Neural cell (in vitro differentiated cells): ENCODE measurements at regions not wholly inside any gene's neighbourhood (a gene's known extent, or its start where the extent isn't known, plus 50 kb on each side); places are given as distances from the start of the nearest gene placed in this dataset.

Source experiments
- H2AFZ ChIP-seq: fragments of 200-600, 300-800 bp; sonication (generic), shearing (Covaris generic); 2 replicates; pipeline ENCODE4 v1.6.0; 2014; ENCODE audit warnings: low read depth, mild to moderate bottlenecking, antibody characterized with exemption, low read length, moderate library complexity
- H3F3A ChIP-seq: fragments of 200-600 bp; shearing (Covaris generic); 2 replicates; pipeline ENCODE4 v1.6.1; 2016; ENCODE audit warnings: mild to moderate bottlenecking, moderate library complexity, mixed read lengths, antibody characterized with exemption, low read length; ENCODE audit not compliant: insufficient read depth, poor library complexity, severe bottlenecking
- H3K27ac ChIP-seq: fragments of 200-600, 300-800 bp; sonication (generic), shearing (Covaris generic); 2 replicates; pipeline ENCODE4 v1.5.1; 2014; ENCODE audit warnings: mild to moderate bottlenecking, low read length, moderate library complexity
- H3K27me3 ChIP-seq: fragments of 300-800, 200-600 bp; sonication (generic), shearing (Covaris generic); 2 replicates; pipeline ENCODE4 v1.6.0; 2014; ENCODE audit warnings: mild to moderate bottlenecking, low read depth, low read length, moderate library complexity; ENCODE audit not compliant: insufficient read depth
- H3K36me3 ChIP-seq: fragments of 300-800, 200-600 bp; sonication (generic), shearing (Covaris generic); 2 replicates; pipeline ENCODE4 v1.5.1; 2014; ENCODE audit warnings: mild to moderate bottlenecking, antibody characterized with exemption, low read length, moderate library complexity; ENCODE audit not compliant: insufficient read depth
- H3K4me2 ChIP-seq: fragments of 300-800, 200-600 bp; sonication (generic), shearing (Covaris generic); 2 replicates; pipeline ENCODE4 v1.6.0; 2014; ENCODE audit warnings: mild to moderate bottlenecking, low read length
- H3K4me3 ChIP-seq: fragments of 300-800, 200-600 bp; sonication (generic), shearing (Covaris generic); 2 replicates; pipeline ENCODE4 v1.5.1; 2014; ENCODE audit warnings: mild to moderate bottlenecking, low read length, moderate library complexity
- H3K79me2 ChIP-seq: fragments of 200-600 bp; shearing (Covaris generic); replicated peaks from 2 replicates; pipeline ENCODE4 v1.6.0; 2014; ENCODE audit warnings: mild to moderate bottlenecking, low read length, moderate library complexity; ENCODE audit not compliant: insufficient read depth
- H3K9ac ChIP-seq: fragments of 300-800, 200-600 bp; sonication (generic), shearing (Covaris generic); 2 replicates; pipeline ENCODE4 v1.6.1; 2016; ENCODE audit warnings: mild to moderate bottlenecking, low read length, mixed read lengths
- H3K9me2 ChIP-seq: fragments of 200-600 bp; shearing (Covaris generic); 2 replicates; pipeline ENCODE4 v1.6.1; 2016; ENCODE audit warnings: mild to moderate bottlenecking, low read length, mixed read lengths; ENCODE audit not compliant: insufficient read depth
- H3K9me3 ChIP-seq: fragments of 200-600, 300-800 bp; sonication (generic), shearing (Covaris generic); 2 replicates; pipeline ENCODE4 v1.6.1; 2016; ENCODE audit warnings: mild to moderate bottlenecking, mixed run types, low read length, moderate library complexity, mixed read lengths
- H4K20me1 ChIP-seq: fragments of 200-600 bp; shearing (Covaris generic); 2 replicates; pipeline ENCODE4 v1.6.1; 2016; ENCODE audit warnings: mild to moderate bottlenecking, mixed run types; ENCODE audit not compliant: insufficient read depth
- EP300 ChIP-seq: fragments of 450-650 bp; conservative IDR thresholded peaks from 2 replicates; pipeline ENCODE4 v1.6.1; 2014; ENCODE audit warnings: antibody characterized with exemption, mild to moderate bottlenecking, moderate library complexity; ENCODE audit not compliant: poor library complexity, severe bottlenecking
- EZH2 ChIP-seq: fragments of 200-600, 300-800 bp; shearing (Covaris generic), sonication (generic); IDR thresholded peaks from 2 replicates; pipeline ENCODE4 v1.6.1; 2014; ENCODE audit warnings: antibody characterized with exemption, low read length, borderline replicate concordance, mild to moderate bottlenecking; ENCODE audit not compliant: insufficient read depth, poor library complexity, severe bottlenecking
- MXI1 ChIP-seq: fragments of 450-650 bp; conservative IDR thresholded peaks from 2 replicates; pipeline ENCODE4 v1.6.1; 2014; ENCODE audit warnings: antibody characterized with exemption, mild to moderate bottlenecking; ENCODE audit not compliant: poor library complexity, severe bottlenecking
- POLR2AphosphoS5 ChIP-seq: IDR thresholded peaks from 2 replicates; pipeline ENCODE4 v1.6.1; 2012
- RAD21 ChIP-seq: fragments of 450-650 bp; conservative IDR thresholded peaks from 2 replicates; pipeline ENCODE4 v1.6.1; 2014; ENCODE audit warnings: antibody characterized with exemption, mild to moderate bottlenecking, moderate library complexity
- SMC3 ChIP-seq: fragments of 450-650 bp; conservative IDR thresholded peaks from 2 replicates; pipeline ENCODE4 v1.6.1; 2014; ENCODE audit warnings: antibody characterized with exemption, mild to moderate bottlenecking, moderate library complexity; ENCODE audit not compliant: poor library complexity
- TAF1 ChIP-seq: IDR thresholded peaks from 2 replicates; pipeline ENCODE4 v1.6.1; 2012; ENCODE audit warnings: low read depth
- TF ChIP-seq, protein P1 (sequence below): IDR thresholded peaks from 2 replicates; pipeline ENCODE4 v1.6.1; 2012; ENCODE audit warnings: borderline replicate concordance
- TF ChIP-seq, protein P2 (sequence below): fragments of 450-650 bp; IDR thresholded peaks from 2 replicates; pipeline ENCODE4 v1.5.1; 2014; ENCODE audit warnings: antibody characterized with exemption, mild to moderate bottlenecking, moderate library complexity; ENCODE audit not compliant: poor library complexity, severe bottlenecking

DNA sequence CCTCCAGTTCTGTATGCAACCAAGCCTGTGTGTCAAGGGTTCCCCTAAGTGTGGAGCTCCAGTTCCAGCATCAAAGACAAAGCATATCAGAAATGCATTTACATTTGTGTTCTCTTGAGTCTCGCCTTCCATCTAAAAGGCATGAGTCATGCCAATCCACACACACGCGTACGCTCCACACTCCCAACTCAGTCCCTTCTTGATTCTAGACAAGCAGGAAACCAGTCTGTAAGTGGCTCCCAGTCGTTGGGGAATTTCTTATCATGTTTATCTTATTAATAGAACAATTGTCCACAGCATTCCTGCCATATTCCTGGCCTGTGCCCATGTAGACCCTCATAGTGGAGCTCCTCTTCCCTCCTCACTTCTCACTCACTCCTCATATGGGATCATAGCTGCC is 86.4 kb upstream of the SLC35G4 start:
- Histone ChIP-seq H3K9me2 (no peaks in the 10 kb centered on the region), H3F3A (no peaks in the 10 kb centered on the region), H3K79me2 (no peaks in the 10 kb centered on the region), H3K9me3 (no peaks in the 10 kb centered on the region), H3K4me2 (no peak overlapping the region), H3K4me3 (no peak overlapping the region), H3K27me3 (no peaks in the 10 kb centered on the region), H3K36me3 (no peaks in the 10 kb centered on the region), H2AFZ (no peak overlapping the region), H4K20me1 (no peaks in the 10 kb centered on the region), H3K9ac (no peak overlapping the region), H3K27ac (no peak overlapping the region)
- TF ChIP-seq, protein P1, sequence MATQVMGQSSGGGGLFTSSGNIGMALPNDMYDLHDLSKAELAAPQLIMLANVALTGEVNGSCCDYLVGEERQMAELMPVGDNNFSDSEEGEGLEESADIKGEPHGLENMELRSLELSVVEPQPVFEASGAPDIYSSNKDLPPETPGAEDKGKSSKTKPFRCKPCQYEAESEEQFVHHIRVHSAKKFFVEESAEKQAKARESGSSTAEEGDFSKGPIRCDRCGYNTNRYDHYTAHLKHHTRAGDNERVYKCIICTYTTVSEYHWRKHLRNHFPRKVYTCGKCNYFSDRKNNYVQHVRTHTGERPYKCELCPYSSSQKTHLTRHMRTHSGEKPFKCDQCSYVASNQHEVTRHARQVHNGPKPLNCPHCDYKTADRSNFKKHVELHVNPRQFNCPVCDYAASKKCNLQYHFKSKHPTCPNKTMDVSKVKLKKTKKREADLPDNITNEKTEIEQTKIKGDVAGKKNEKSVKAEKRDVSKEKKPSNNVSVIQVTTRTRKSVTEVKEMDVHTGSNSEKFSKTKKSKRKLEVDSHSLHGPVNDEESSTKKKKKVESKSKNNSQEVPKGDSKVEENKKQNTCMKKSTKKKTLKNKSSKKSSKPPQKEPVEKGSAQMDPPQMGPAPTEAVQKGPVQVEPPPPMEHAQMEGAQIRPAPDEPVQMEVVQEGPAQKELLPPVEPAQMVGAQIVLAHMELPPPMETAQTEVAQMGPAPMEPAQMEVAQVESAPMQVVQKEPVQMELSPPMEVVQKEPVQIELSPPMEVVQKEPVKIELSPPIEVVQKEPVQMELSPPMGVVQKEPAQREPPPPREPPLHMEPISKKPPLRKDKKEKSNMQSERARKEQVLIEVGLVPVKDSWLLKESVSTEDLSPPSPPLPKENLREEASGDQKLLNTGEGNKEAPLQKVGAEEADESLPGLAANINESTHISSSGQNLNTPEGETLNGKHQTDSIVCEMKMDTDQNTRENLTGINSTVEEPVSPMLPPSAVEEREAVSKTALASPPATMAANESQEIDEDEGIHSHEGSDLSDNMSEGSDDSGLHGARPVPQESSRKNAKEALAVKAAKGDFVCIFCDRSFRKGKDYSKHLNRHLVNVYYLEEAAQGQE = no peak
- TF ChIP-seq POLR2AphosphoS5 = no peak
- TF ChIP-seq SMC3 = no peak
- no peak for TF ChIP-seq MXI1
- TF ChIP-seq EZH2 = no peak
- TF ChIP-seq EP300 = no peak
- TF ChIP-seq, protein P2, sequence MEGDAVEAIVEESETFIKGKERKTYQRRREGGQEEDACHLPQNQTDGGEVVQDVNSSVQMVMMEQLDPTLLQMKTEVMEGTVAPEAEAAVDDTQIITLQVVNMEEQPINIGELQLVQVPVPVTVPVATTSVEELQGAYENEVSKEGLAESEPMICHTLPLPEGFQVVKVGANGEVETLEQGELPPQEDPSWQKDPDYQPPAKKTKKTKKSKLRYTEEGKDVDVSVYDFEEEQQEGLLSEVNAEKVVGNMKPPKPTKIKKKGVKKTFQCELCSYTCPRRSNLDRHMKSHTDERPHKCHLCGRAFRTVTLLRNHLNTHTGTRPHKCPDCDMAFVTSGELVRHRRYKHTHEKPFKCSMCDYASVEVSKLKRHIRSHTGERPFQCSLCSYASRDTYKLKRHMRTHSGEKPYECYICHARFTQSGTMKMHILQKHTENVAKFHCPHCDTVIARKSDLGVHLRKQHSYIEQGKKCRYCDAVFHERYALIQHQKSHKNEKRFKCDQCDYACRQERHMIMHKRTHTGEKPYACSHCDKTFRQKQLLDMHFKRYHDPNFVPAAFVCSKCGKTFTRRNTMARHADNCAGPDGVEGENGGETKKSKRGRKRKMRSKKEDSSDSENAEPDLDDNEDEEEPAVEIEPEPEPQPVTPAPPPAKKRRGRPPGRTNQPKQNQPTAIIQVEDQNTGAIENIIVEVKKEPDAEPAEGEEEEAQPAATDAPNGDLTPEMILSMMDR = no peak
- TF ChIP-seq TAF1 = no peak
- no peak for TF ChIP-seq RAD21

DNA sequence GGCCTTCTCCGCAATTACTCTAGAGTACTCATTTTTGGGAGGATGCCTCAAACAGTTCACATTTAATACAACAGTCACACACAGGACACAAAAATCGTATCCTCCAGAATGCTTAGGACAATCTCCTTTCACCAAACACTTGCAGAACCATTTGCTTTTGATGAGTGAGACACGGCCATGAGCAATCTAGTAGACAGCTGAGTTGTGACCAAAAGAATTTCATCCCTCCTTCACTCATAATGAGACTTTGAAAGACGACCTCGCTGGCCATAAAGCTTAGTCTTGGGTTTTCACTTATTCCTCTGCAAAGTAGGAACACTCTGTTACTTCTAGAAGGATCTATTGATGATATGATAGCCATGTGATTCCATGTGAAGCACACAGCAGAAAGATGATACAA is 87.5 kb upstream of the SLC35G4 start:
- Histone ChIP-seq H3K9me3 (no peaks in the 10 kb centered on the region), H4K20me1 (no peaks in the 10 kb centered on the region), H3F3A (no peaks in the 10 kb centered on the region), H3K4me3 (no peak overlapping the region), H3K9ac (no peak overlapping the region), H3K4me2 (no peak overlapping the region), H3K9me2 (no peaks in the 10 kb centered on the region), H3K27me3 (no peaks in the 10 kb centered on the region), H2AFZ (no peak overlapping the region), H3K27ac (no peak overlapping the region), H3K79me2 (no peaks in the 10 kb centered on the region), H3K36me3 (no peaks in the 10 kb centered on the region)
- no peak for TF ChIP-seq SMC3
- TF ChIP-seq, protein P2 = no peak
- TF ChIP-seq TAF1 = no peak
- TF ChIP-seq EZH2 = no peak
- TF ChIP-seq RAD21 = no peak
- TF ChIP-seq MXI1 = no peak
- no peak for TF ChIP-seq EP300
- TF ChIP-seq, protein P1 = no peak
- no peak for TF ChIP-seq POLR2AphosphoS5
